ENCODE measurements at regions not wholly inside any gene's neighbourhood (a gene's known extent, or its start where the extent isn't known, plus 50 kb on each side); places are given as distances from the start of the nearest gene placed in this dataset.

DNA sequence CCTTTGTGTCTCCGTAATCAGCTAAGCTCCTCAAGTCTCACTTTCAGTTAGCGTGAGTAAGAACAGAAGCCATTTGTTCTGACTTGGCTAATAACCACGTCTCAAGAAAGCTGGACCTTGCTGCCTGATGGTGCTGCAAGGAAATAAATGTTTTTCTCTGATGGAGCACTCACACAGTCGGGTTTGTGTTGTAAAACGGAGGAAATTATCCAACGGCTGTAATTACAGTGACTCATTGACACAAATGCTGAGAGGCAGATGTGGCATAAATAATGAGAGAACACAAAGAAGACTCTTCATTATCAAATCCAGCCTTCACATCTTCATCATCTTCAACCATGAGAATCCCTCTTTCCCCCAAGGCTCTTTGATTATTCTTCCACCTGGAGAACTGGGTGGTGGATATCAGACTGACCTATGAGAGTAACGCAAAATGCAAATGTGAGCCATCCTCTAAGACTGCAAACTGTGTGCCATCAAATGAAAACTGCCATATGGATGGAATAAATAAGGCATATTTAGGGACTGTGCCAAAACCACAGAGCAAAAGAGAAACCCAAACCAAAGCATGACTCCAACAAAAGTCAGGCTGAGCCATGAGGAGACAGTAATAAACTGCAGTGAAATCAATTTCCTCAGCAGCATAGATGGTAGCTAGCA lies 252.6 kb downstream of the RND3 start:
- ATAC-seq (no peak), DNase-seq (no peak)
- H3K4me3 Mint-ChIP-seq: no peak overlapping the region
- H3K27me3 Mint-ChIP-seq: no peaks in the 10 kb centered on the region
- no peak overlapping the region for H3K27ac Mint-ChIP-seq
- peaks cover 4% of the 10 kb centered on the region for H3K9me3 Mint-ChIP-seq
- H3K4me1 Mint-ChIP-seq: no peaks in the 10 kb centered on the region
- H3K36me3 Mint-ChIP-seq (ENCODE audit: low read depth): no peaks in the 10 kb centered on the region

GRCh38 chr2:150232871-150233270 lies 254.6 kb downstream of the RND3 start:
- no peak overlapping the region for H3K27ac Mint-ChIP-seq
- ATAC-seq (no peak), DNase-seq (no peak)
- peaks cover 4% of the 10 kb centered on the region for H3K9me3 Mint-ChIP-seq
- H3K4me3 Mint-ChIP-seq: no peak overlapping the region
- no peaks in the 10 kb centered on the region for H3K36me3 Mint-ChIP-seq (ENCODE audit: low read depth)
- H3K27me3 Mint-ChIP-seq: no peaks in the 10 kb centered on the region
- H3K4me1 Mint-ChIP-seq: no peaks in the 10 kb centered on the region

- H3K4me3 Mint-ChIP-seq: no peak overlapping the region
- no peak for DNase-seq
- peaks cover 4% of the 10 kb centered on the region for H3K9me3 Mint-ChIP-seq
- H3K36me3 Mint-ChIP-seq (ENCODE audit: low read depth): no peaks in the 10 kb centered on the region
- ATAC-seq: no peak
- H3K27ac Mint-ChIP-seq: no peak overlapping the region
- no peaks in the 10 kb centered on the region for H3K4me1 Mint-ChIP-seq
- no peaks in the 10 kb centered on the region for H3K27me3 Mint-ChIP-seq
These were observed 255.1 kb downstream of the RND3 start for GRCh38 chr2:150232321-150232720.

DNA sequence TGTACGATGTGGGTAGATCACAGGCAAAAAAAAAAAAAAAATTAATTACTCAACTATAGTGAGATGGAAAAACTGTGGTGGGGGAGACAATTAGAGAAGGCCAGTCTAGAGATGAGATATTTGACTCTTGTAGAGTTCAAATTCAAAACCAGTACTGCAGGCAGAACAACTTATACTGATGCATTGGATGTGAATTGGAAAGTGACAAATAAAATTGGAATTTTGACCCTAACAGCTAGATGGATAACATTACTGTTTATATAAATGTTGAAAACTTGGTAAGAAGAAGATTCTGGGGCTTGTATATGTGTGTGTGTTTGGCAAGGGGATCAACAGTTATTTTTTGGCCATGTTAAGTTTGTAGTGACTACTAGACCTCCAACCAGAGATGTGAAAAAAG lies 256.9 kb downstream of the RND3 start:
- no peak for DNase-seq
- no peak overlapping the region for H3K27ac Mint-ChIP-seq
- no peak for ATAC-seq
- peaks cover 4% of the 10 kb centered on the region for H3K9me3 Mint-ChIP-seq
- no peaks in the 10 kb centered on the region for H3K4me1 Mint-ChIP-seq
- no peaks in the 10 kb centered on the region for H3K27me3 Mint-ChIP-seq
- no peak overlapping the region for H3K4me3 Mint-ChIP-seq
- H3K36me3 Mint-ChIP-seq (ENCODE audit: low read depth): no peaks in the 10 kb centered on the region

DNA sequence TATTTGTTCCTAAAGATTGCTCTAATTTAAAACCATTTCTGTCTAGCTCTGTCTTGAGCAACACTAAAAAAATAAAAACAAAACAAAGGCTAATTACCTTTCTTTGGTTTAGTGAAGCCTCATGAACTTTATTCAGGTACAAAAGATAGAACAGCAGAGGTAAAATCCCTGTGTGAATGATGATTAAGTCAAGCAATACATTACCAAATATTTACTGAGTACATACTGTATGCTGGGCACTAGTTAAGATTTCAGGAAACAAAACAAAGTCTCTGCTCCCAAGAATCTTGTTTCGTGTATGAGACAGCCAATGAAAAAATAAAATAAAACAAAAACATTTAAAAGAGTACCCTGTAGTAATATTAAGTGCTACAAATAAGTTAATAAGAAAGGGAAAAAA lies 257.5 kb downstream of the RND3 start:
- H3K4me3 Mint-ChIP-seq: no peak overlapping the region
- no peaks in the 10 kb centered on the region for H3K36me3 Mint-ChIP-seq (ENCODE audit: low read depth)
- no peak overlapping the region for H3K27ac Mint-ChIP-seq
- no peak for DNase-seq
- H3K4me1 Mint-ChIP-seq: no peaks in the 10 kb centered on the region
- no peak for ATAC-seq
- no peaks in the 10 kb centered on the region for H3K27me3 Mint-ChIP-seq
- H3K9me3 Mint-ChIP-seq: peaks cover under 1% of the 10 kb centered on the region

DNA sequence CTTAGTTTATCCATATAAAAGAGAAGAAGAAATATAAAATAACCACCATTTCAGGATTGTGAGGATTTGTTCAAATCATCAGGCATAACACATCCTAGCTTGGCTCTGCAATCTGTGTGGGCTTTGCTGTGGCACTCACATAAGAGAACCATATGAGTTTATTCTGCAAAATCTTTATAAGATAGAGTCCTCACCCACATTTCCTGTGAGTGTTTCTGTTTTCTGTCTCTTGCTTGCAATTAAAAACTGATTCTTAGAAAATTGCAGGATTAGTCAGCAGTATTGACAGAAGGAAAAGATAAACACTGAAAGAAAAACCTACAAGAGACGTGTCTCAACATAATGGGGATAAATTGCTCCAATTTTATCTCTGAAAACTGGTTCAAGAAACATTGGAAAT lies 258.5 kb downstream of the RND3 start:
- H3K36me3 Mint-ChIP-seq (ENCODE audit: low read depth): no peaks in the 10 kb centered on the region
- H3K27ac Mint-ChIP-seq: no peak overlapping the region
- DNase-seq: no peak
- H3K4me3 Mint-ChIP-seq: no peak overlapping the region
- no peak for ATAC-seq
- H3K4me1 Mint-ChIP-seq: no peaks in the 10 kb centered on the region
- H3K9me3 Mint-ChIP-seq: no peaks in the 10 kb centered on the region
- H3K27me3 Mint-ChIP-seq: no peaks in the 10 kb centered on the region

- Mint-ChIP-seq H3K36me3 (ENCODE audit: low read depth) (no peaks in the 10 kb centered on the region), H3K27me3 (no peaks in the 10 kb centered on the region)
- ATAC-seq: no peak
These were observed 262.4 kb downstream of the RND3 start for GRCh38 chr2:150225030-150225429.

GRCh38 chr2:150224321-150224720 lies 263.1 kb downstream of the RND3 start:
- H3K4me1 Mint-ChIP-seq: no peaks in the 10 kb centered on the region
- ATAC-seq (no peak), DNase-seq (no peak)
- H3K36me3 Mint-ChIP-seq (ENCODE audit: low read depth): no peaks in the 10 kb centered on the region
- no peak overlapping the region for H3K4me3 Mint-ChIP-seq
- no peaks in the 10 kb centered on the region for H3K9me3 Mint-ChIP-seq
- H3K27me3 Mint-ChIP-seq: no peaks in the 10 kb centered on the region
- H3K27ac Mint-ChIP-seq: no peak overlapping the region

More at GRCh38 chr2:150225030-150225429, 262.4 kb downstream of the RND3 start:
- no peaks in the 10 kb centered on the region for H3K9me3 Mint-ChIP-seq
- H3K4me3 Mint-ChIP-seq: no peak overlapping the region
- DNase-seq: no peak
- H3K27ac Mint-ChIP-seq: no peak overlapping the region
- H3K4me1 Mint-ChIP-seq: no peaks in the 10 kb centered on the region

DNA sequence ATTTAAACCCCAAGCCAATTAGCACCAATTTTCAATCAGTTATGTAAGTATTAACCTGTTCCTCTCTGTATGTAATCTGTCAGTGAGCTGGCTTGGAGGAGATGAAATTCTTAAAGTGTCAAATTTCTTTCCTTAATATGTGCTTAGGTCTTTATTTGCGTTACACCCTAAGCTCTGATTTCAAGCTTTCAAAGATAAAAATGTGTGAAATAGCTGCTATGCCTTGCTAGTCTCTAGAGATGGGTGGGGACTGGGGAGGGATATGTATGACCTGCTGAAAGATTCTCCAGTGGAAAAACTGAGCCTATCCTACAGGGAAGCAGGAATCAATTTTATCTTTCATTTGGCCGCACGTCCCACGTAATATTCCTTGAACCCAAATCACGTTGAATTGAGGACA lies 264.5 kb downstream of the RND3 start:
- no peak for ATAC-seq
- H3K4me1 Mint-ChIP-seq: no peaks in the 10 kb centered on the region
- no peaks in the 10 kb centered on the region for H3K27me3 Mint-ChIP-seq

GRCh38 chr2:150222379-150222778 lies 265.1 kb downstream of the RND3 start:
- DNase-seq (no peak), ATAC-seq (no peak)
- H3K27me3 Mint-ChIP-seq: no peaks in the 10 kb centered on the region
- no peak overlapping the region for H3K4me3 Mint-ChIP-seq
- no peak overlapping the region for H3K27ac Mint-ChIP-seq
- no peaks in the 10 kb centered on the region for H3K36me3 Mint-ChIP-seq (ENCODE audit: low read depth)
- no peaks in the 10 kb centered on the region for H3K9me3 Mint-ChIP-seq
- H3K4me1 Mint-ChIP-seq: no peaks in the 10 kb centered on the region

More for the DNA sequence above, 264.5 kb downstream of the RND3 start:
- Mint-ChIP-seq H3K27ac (no peak overlapping the region), H3K9me3 (no peaks in the 10 kb centered on the region), H3K4me3 (no peak overlapping the region), H3K36me3 (ENCODE audit: low read depth) (no peaks in the 10 kb centered on the region)
- no peak for DNase-seq

GRCh38 chr2:150219861-150220260 lies 267.6 kb downstream of the RND3 start:
- Mint-ChIP-seq H3K4me1 (no peaks in the 10 kb centered on the region), H3K27ac (no peak overlapping the region), H3K36me3 (ENCODE audit: low read depth) (no peaks in the 10 kb centered on the region), H3K4me3 (no peak overlapping the region), H3K9me3 (no peaks in the 10 kb centered on the region), H3K27me3 (no peaks in the 10 kb centered on the region)
- DNase-seq: no peak
- no peak for ATAC-seq

DNA sequence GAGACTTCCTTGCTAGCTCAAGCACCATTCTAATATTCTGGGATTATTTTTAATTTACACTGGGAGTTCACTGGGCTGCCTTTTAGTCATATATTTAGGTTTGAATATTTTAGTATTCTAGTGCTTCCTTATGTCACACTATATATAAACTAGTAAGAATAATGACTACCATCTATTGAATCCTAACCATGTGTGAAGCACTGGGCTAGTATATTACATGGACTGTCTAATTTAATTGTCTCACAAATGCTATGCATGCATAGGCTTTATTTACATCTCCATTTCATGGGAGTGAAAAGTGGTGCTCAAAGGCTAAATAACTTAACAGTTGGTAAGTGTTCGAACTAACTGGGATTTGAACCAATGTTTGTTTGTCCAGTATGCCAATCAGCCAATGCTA lies 272.4 kb downstream of the RND3 start:
- ATAC-seq (no peak), DNase-seq (no peak)
- no peaks in the 10 kb centered on the region for H3K36me3 Mint-ChIP-seq (ENCODE audit: low read depth)
- no peaks in the 10 kb centered on the region for H3K4me1 Mint-ChIP-seq
- no peaks in the 10 kb centered on the region for H3K27me3 Mint-ChIP-seq
- no peaks in the 10 kb centered on the region for H3K9me3 Mint-ChIP-seq
- no peak overlapping the region for H3K27ac Mint-ChIP-seq
- no peak overlapping the region for H3K4me3 Mint-ChIP-seq

GRCh38 chr2:150214626-150215025 lies 272.8 kb downstream of the RND3 start:
- Mint-ChIP-seq H3K4me3 (no peak overlapping the region), H3K9me3 (no peaks in the 10 kb centered on the region), H3K27ac (no peak overlapping the region), H3K27me3 (no peaks in the 10 kb centered on the region), H3K4me1 (no peaks in the 10 kb centered on the region), H3K36me3 (ENCODE audit: low read depth) (no peaks in the 10 kb centered on the region)
- DNase-seq: no peak
- no peak for ATAC-seq

- DNase-seq (no peak), ATAC-seq (no peak)
- Mint-ChIP-seq H3K4me1 (no peaks in the 10 kb centered on the region), H3K9me3 (no peaks in the 10 kb centered on the region), H3K27ac (no peak overlapping the region), H3K4me3 (no peak overlapping the region), H3K36me3 (ENCODE audit: low read depth) (no peaks in the 10 kb centered on the region), H3K27me3 (no peaks in the 10 kb centered on the region)
These were observed 274.7 kb downstream of the RND3 start for GRCh38 chr2:150212722-150213171.

GRCh38 chr2:150211164-150211631 lies 276.3 kb downstream of the RND3 start:
- no peak for ATAC-seq
- no peak for DNase-seq
- no peak overlapping the region for H3K27ac Mint-ChIP-seq
- H3K4me3 Mint-ChIP-seq: no peak overlapping the region
- no peaks in the 10 kb centered on the region for H3K9me3 Mint-ChIP-seq
- no peaks in the 10 kb centered on the region for H3K36me3 Mint-ChIP-seq (ENCODE audit: low read depth)
- no peaks in the 10 kb centered on the region for H3K27me3 Mint-ChIP-seq
- H3K4me1 Mint-ChIP-seq: no peaks in the 10 kb centered on the region

DNA sequence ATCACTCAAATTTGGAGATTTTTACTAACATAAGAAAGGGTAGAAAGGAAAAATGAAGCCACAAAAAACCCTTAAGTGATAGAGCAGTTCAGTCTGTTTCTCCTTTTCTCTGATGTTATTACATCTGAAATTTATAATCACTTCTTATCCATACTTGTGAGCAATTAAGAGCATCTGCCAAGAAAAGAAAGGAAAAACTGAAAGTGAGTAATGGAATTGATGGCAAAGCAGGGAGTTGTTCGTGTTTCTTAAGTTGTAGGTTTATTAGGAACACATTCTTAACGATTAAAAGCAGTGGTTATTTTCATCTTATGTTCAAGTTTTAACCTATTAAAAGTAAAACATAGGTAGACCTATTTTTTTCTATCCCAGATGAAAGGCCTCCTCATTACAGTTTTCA lies 277.7 kb downstream of the RND3 start:
- Mint-ChIP-seq H3K4me1 (no peaks in the 10 kb centered on the region), H3K4me3 (no peak overlapping the region), H3K9me3 (no peaks in the 10 kb centered on the region), H3K27me3 (no peaks in the 10 kb centered on the region), H3K36me3 (ENCODE audit: low read depth) (no peaks in the 10 kb centered on the region), H3K27ac (no peak overlapping the region)
- no peak for ATAC-seq
- DNase-seq: no peak
